ENCODE measurements at regions not wholly inside any gene's neighbourhood (a gene's known extent, or its start where the extent isn't known, plus 50 kb on each side); places are given as distances from the start of the nearest gene placed in this dataset.

DNA sequence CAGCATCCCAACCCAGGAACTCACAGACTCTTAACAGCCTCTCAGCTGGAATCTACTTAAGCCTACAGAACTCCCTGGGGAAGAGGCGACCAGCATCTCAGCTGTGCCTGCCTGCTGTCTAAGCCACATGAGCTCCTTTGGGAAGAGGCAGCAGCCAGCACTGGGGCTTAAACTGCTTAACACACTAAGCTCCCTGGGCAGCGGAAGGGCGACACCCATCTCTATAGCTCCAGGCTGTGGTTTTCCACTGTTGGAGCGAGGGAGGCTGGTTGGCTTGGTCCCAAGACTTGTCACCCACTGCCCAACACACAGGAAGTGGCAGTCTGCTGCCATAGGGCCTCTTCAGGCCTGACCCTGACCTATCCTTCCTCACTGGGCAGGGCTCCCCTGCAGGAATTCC lies 1544.1 kb upstream of the ADGRL3 start:
- TF ChIP-seq, protein P1, sequence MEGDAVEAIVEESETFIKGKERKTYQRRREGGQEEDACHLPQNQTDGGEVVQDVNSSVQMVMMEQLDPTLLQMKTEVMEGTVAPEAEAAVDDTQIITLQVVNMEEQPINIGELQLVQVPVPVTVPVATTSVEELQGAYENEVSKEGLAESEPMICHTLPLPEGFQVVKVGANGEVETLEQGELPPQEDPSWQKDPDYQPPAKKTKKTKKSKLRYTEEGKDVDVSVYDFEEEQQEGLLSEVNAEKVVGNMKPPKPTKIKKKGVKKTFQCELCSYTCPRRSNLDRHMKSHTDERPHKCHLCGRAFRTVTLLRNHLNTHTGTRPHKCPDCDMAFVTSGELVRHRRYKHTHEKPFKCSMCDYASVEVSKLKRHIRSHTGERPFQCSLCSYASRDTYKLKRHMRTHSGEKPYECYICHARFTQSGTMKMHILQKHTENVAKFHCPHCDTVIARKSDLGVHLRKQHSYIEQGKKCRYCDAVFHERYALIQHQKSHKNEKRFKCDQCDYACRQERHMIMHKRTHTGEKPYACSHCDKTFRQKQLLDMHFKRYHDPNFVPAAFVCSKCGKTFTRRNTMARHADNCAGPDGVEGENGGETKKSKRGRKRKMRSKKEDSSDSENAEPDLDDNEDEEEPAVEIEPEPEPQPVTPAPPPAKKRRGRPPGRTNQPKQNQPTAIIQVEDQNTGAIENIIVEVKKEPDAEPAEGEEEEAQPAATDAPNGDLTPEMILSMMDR (IDR thresholded peaks at IDR 0.05), result no peak
- no peak for TF ChIP-seq POLR2A (IDR thresholded peaks at IDR 0.05)
